ENCODE measurements at regions not wholly inside any gene's neighbourhood (a gene's known extent, or its start where the extent isn't known, plus 50 kb on each side); places are given as distances from the start of the nearest gene placed in this dataset.

- DNase-seq: no peak
These were observed 83.6 kb downstream of the HPGD start for GRCh38 chr4:174438711-174439110.

GRCh38 chr4:174437749-174438148, 84.5 kb downstream of the HPGD start:
- DNase-seq: no peak
- intact Hi-C loops (cut with DNase I): no loop called here

More at GRCh38 chr4:174438711-174439110, 83.6 kb downstream of the HPGD start:
- intact Hi-C loops (cut with DNase I): no loop called here

- intact Hi-C loops (cut with DNase I): no loop called here
- no peak for DNase-seq
These were observed 85.0 kb downstream of the HPGD start for GRCh38 chr4:174437324-174437723.

GRCh38 chr4:174436377-174436776, 85.9 kb downstream of the HPGD start:
- DNase-seq: no peak
- intact Hi-C loops (cut with DNase I): no loop called here

GRCh38 chr4:174435974-174436373, 86.3 kb downstream of the HPGD start:
- DNase-seq: peak in 1 of 42 donors; percentile 32
- intact Hi-C loops (cut with DNase I): no loop called here

GRCh38 chr4:174434455-174434854, 87.8 kb downstream of the HPGD start:
- intact Hi-C loops (cut with DNase I): no loop called here
- DNase-seq: no peak

- intact Hi-C loops (cut with DNase I): no loop called here
- no peak for DNase-seq
These were observed 91.7 kb downstream of the HPGD start for GRCh38 chr4:174430576-174430975.

- no peak for DNase-seq
- intact Hi-C loops (cut with DNase I): no loop called here
These were observed 92.4 kb downstream of the HPGD start for GRCh38 chr4:174429701-174430410.

- intact Hi-C loops (cut with DNase I): no loop called here
- no peak for DNase-seq
These were observed 94.6 kb downstream of the HPGD start for GRCh38 chr4:174427571-174428140.

GRCh38 chr4:174425669-174426068, 96.6 kb downstream of the HPGD start:
- intact Hi-C loops (cut with DNase I): no loop called here
- no peak for DNase-seq

- intact Hi-C loops (cut with DNase I): no loop called here
- DNase-seq: peak in 5 of 42 donors; percentile 5 to 61 (median 14)
These were observed 98.9 kb downstream of the HPGD start for GRCh38 chr4:174423257-174423944.

GRCh38 chr4:174422893-174423256, 99.4 kb downstream of the HPGD start:
- intact Hi-C loops (cut with DNase I): no loop called here
- no peak for DNase-seq

- no peak for DNase-seq
- intact Hi-C loops (cut with DNase I): no loop called here
These were observed 102.0 kb downstream of the HPGD start for GRCh38 chr4:174420316-174420715.

GRCh38 chr4:174418640-174419212, 103.6 kb downstream of the HPGD start:
- no peak for DNase-seq
- intact Hi-C loops (cut with DNase I): no loop called here

- intact Hi-C loops (cut with DNase I): no loop called here
- DNase-seq: no peak
These were observed 113.3 kb downstream of the HPGD start for GRCh38 chr4:174408841-174409552.

- intact Hi-C loops (cut with DNase I): no loop called here
- no peak for DNase-seq
These were observed 115.9 kb downstream of the HPGD start for GRCh38 chr4:174406383-174406782.

- intact Hi-C loops (cut with DNase I): no loop called here
These were observed 116.4 kb downstream of the HPGD start for GRCh38 chr4:174405923-174406322.

GRCh38 chr4:174404677-174405076, 117.6 kb downstream of the HPGD start:
- intact Hi-C loops (cut with DNase I): no loop called here
- no peak for DNase-seq

More at GRCh38 chr4:174405923-174406322, 116.4 kb downstream of the HPGD start:
- DNase-seq: no peak

GRCh38 chr4:174403177-174403543, 119.1 kb downstream of the HPGD start:
- intact Hi-C loops (cut with DNase I): no loop called here
- no peak for DNase-seq

All from head of caudate nucleus (tissue), 42 donors.